ENCODE measurements at regions not wholly inside any gene's neighbourhood (a gene's known extent, or its start where the extent isn't known, plus 50 kb on each side); places are given as distances from the start of the nearest gene placed in this dataset.

DNA sequence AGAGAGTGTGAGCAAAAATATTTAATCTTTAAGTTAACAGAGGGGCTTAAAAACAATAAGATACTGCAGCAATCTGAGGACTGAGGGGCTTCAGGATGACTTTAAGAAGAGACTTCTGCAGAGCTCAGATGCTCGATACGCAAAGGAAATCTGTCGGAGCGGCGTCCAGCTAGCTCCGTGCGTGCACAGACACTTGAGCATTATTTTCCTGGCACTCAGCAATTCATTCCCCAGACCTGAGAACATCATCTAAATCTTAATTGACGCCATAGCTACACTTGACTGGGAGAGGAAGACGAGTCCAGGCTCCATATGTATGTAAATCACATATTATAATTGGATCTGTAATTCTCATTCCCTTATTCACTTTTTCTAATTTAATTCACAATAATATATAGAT, 228.2 kb downstream of the SOD2 start:
- TF ChIP-seq, protein P1, sequence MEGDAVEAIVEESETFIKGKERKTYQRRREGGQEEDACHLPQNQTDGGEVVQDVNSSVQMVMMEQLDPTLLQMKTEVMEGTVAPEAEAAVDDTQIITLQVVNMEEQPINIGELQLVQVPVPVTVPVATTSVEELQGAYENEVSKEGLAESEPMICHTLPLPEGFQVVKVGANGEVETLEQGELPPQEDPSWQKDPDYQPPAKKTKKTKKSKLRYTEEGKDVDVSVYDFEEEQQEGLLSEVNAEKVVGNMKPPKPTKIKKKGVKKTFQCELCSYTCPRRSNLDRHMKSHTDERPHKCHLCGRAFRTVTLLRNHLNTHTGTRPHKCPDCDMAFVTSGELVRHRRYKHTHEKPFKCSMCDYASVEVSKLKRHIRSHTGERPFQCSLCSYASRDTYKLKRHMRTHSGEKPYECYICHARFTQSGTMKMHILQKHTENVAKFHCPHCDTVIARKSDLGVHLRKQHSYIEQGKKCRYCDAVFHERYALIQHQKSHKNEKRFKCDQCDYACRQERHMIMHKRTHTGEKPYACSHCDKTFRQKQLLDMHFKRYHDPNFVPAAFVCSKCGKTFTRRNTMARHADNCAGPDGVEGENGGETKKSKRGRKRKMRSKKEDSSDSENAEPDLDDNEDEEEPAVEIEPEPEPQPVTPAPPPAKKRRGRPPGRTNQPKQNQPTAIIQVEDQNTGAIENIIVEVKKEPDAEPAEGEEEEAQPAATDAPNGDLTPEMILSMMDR (IDR thresholded peaks at IDR 0.05): no peak
- TF ChIP-seq POLR2A (IDR thresholded peaks at IDR 0.05): no peak
